HEK293 (cell line): ENCODE measurements at regions not wholly inside any gene's neighbourhood (a gene's known extent, or its start where the extent isn't known, plus 50 kb on each side); places are given as distances from the start of the nearest gene placed in this dataset.

Experiments used
- CTCF ChIA-PET: fragments of 350-600 bp; formaldehyde crosslinking; extraction: SDS; loops from one replicate; lab custom pipeline; 2021; ENCODE audit warnings: antibody characterized with exemption; lab: Yijun Ruan, JAX
- POLR2A ChIA-PET: fragments of 300-600 bp; formaldehyde crosslinking; extraction: SDS; loops from one replicate; lab custom pipeline; 2020; ENCODE audit warnings: antibody characterized with exemption, inconsistent platforms; lab: Yijun Ruan, JAX
- H3K27ac ChIP-seq: fragments of 200-500 bp; sonication (Bioruptor generic); 2 replicates; pipeline ENCODE4 v1.5.1; 2014; ENCODE audit warnings: low read depth, low read length, control low read depth, inconsistent platforms; ENCODE audit errors: extremely low read depth
- H3K36me3 ChIP-seq, 2 experiments: fragments of 200-500 bp in 1 of 2; sonication (Bioruptor generic) in 1 of 2; 1 replicate in 1 of 2; 2 replicates in 1 of 2; pipeline ENCODE4 v1.5.1; 2014 to 2017; ENCODE audit warnings: inconsistent platforms in 2 of 2, low read length in 2 of 2; ENCODE audit not compliant: control insufficient read depth in 2 of 2, insufficient read depth in 1 of 2
- H3K4me1 ChIP-seq: fragments of 200-500 bp; sonication (Bioruptor generic); 2 replicates; pipeline ENCODE4 v1.5.1; 2014; ENCODE audit warnings: mild to moderate bottlenecking, low read length, inconsistent platforms; ENCODE audit not compliant: control insufficient read depth, insufficient read depth
- H3K4me3 ChIP-seq: 2 replicates; pipeline ENCODE4 v1.5.1; 2011; ENCODE audit warnings: low read depth, mild to moderate bottlenecking, control low read depth, low read length, moderate library complexity
- H3K9me3 ChIP-seq: fragments of 200-500 bp; sonication (Bioruptor generic); 2 replicates; pipeline ENCODE4 v1.5.1; 2014; ENCODE audit warnings: low read depth, low read length, inconsistent platforms; ENCODE audit not compliant: control insufficient read depth, insufficient read depth
- SCRT2 ChIP-seq: fragments of 450-650 bp; formaldehyde crosslinking; IDR thresholded peaks from 2 replicates; pipeline ENCODE4 v1.5.1; 2016; ENCODE audit warnings: missing biosample characterization, missing genetic modification characterization
- YY1 ChIP-seq: fragments of 450-650 bp; formaldehyde crosslinking; IDR thresholded peaks from 2 replicates; pipeline ENCODE4 v1.5.1; 2018; ENCODE audit warnings: missing biosample characterization, missing genetic modification characterization
- ZNF184 ChIP-seq: fragments of 450-650 bp; IDR thresholded peaks from 2 replicates; pipeline ENCODE4 v1.5.1; 2018; ENCODE audit warnings: missing biosample characterization, mild to moderate bottlenecking, missing genetic modification characterization
- ZNF202 ChIP-seq: fragments of 450-650 bp; formaldehyde crosslinking; IDR thresholded peaks from 2 replicates; pipeline ENCODE4 v1.5.1; 2016; ENCODE audit warnings: missing biosample characterization, missing genetic modification characterization, borderline replicate concordance
- ZNF211 ChIP-seq: fragments of 450-650 bp; formaldehyde crosslinking; IDR thresholded peaks from 2 replicates; pipeline ENCODE4 v1.5.1; 2016; ENCODE audit warnings: low read depth, missing biosample characterization, missing genetic modification characterization
- ZNF335 ChIP-seq: fragments of 450-650 bp; formaldehyde crosslinking; conservative IDR thresholded peaks from 2 replicates; pipeline ENCODE4 v1.5.1; 2016; ENCODE audit warnings: missing biosample characterization, missing genetic modification characterization
- ZNF366 ChIP-seq: fragments of 450-650 bp; formaldehyde crosslinking; conservative IDR thresholded peaks from 2 replicates; pipeline ENCODE4 v1.5.1; 2016; ENCODE audit warnings: missing biosample characterization, missing genetic modification characterization
- ZNF623 ChIP-seq: fragments of 450-650 bp; formaldehyde crosslinking; IDR thresholded peaks from 2 replicates; pipeline ENCODE4 v1.5.1; 2016; ENCODE audit warnings: missing biosample characterization, missing genetic modification characterization
- ZNF654 ChIP-seq: fragments of 450-650 bp; formaldehyde crosslinking; IDR thresholded peaks from 2 replicates; pipeline ENCODE4 v1.5.1; 2016; ENCODE audit warnings: low read depth, missing biosample characterization, missing genetic modification characterization
- ZNF701 ChIP-seq: fragments of 450-650 bp; formaldehyde crosslinking; IDR thresholded peaks from 2 replicates; pipeline ENCODE4 v1.5.1; 2016; ENCODE audit warnings: missing biosample characterization, missing genetic modification characterization
- ZNF785 ChIP-seq: fragments of 450-650 bp; formaldehyde crosslinking; IDR thresholded peaks from 2 replicates; pipeline ENCODE4 v1.5.1; 2016; ENCODE audit warnings: missing biosample characterization, missing genetic modification characterization
- ZNF792 ChIP-seq: fragments of 450-650 bp; formaldehyde crosslinking; IDR thresholded peaks from 2 replicates; pipeline ENCODE4 v1.5.1; 2016; ENCODE audit warnings: missing biosample characterization, missing genetic modification characterization
- TF ChIP-seq, protein P1 (sequence below): fragments of 450-650 bp; formaldehyde crosslinking; IDR thresholded peaks from 2 replicates; pipeline ENCODE4 v1.5.1; 2017; ENCODE audit warnings: missing biosample characterization, missing genetic modification characterization
- TF ChIP-seq, protein P2 (sequence below): fragments of 450-650 bp; formaldehyde crosslinking; IDR thresholded peaks from 2 replicates; pipeline ENCODE4 v1.5.1; 2016; ENCODE audit warnings: missing biosample characterization, missing genetic modification characterization
- TF ChIP-seq, protein P3 (sequence below): fragments of 450-650 bp; formaldehyde crosslinking; IDR thresholded peaks from 2 replicates; pipeline ENCODE4 v1.5.1; 2016; ENCODE audit warnings: missing biosample characterization, missing genetic modification characterization, borderline replicate concordance
- TF ChIP-seq, protein P4 (sequence below): fragments of 450-650 bp; formaldehyde crosslinking; IDR thresholded peaks from 2 replicates; pipeline ENCODE4 v1.5.1; 2016; ENCODE audit warnings: missing biosample characterization, missing genetic modification characterization
- TF ChIP-seq, protein P5 (sequence below): fragments of 450-650 bp; formaldehyde crosslinking; IDR thresholded peaks from 2 replicates; pipeline ENCODE4 v1.5.1; 2016; ENCODE audit warnings: missing biosample characterization, missing genetic modification characterization, borderline replicate concordance

DNA sequence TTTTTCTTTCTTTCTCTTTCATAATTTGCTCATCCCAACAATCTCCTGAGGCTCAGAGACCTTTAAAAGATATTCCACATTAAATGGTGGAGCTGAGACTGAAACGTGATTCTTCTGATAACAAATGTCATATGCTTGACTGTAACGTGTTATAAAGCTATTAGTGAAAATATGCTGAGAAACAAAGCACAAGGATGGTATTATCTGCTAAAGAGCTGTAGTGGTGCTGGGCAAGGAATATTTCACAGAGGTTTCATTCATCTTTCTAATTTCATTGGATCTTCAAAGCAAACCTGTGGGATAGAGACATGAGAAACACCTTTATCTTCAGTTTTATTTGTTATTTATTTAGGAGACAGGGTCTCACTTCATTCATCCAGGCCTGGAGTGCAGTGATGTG lies 98.1 kb upstream of the WLS start (continued):
- no peak for TF ChIP-seq SCRT2

DNA sequence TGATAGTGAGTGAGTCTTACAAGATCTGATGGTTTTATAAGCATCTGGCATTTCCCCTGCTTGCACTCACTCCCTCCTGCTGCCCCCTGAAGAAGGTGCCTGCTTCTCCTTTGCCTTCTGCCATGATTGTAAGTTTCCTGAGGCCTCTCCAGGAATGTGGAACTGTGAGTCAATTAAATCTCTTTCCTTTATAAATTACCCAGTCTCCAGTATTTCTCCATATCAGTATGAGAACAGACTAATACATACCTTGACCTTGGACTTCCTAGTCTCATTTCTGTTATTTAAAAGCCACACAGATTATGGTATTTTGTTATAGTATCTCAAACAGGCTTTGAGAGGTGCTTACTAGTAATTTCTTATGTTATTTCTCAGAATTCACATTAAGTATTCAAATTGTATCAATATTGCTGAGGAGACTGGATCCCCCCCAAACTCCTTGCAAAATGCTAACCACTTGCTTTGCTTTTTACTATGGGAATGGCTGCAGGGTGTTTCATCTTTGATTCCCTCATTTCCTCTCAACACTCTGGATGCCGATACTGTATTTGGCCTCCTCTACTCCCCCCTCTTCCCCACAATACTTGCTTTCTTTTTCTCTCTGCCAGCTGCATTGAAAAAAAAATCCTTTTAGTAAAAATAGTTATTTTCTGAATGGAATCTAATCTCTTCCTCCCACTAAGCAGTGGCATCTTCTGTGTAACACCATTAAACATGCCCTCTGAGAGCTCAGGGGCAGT lies 96.9 kb upstream of the WLS start:
- ChIA-PET POLR2A (no interaction called here), CTCF (interaction anchor here (0.5 to 0.7 kb wide), 2 partner anchors 9 to 115 kb away, joined by 3 to 4 read pairs; no protein-coding TSS in a partner anchor)
- Histone ChIP-seq H3K9me3 (no peaks in the 10 kb centered on the region), H3K27ac (no peak overlapping the region), H3K4me3 (no peak overlapping the region), H3K4me1 (peaks cover 3% of the 10 kb centered on the region; the same call in 1 of the 2 replicates), H3K36me3 (no peaks in the 10 kb centered on the region)
- TF ChIP-seq ZNF335 (tag by site-specific recombination) (no peak), ZNF202 (no peak), ZNF792 (no peak), ZNF211 (tag by site-specific recombination) (no peak), YY1 (tag by site-specific recombination) (no peak), ZNF654 (tag by site-specific recombination) (no peak), ZNF184 (tag by site-specific recombination) (no peak), ZNF366 (tag by site-specific recombination) (no peak), ZNF701 (tag by site-specific recombination) (no peak), ZNF785 (no peak), ZNF623 (tag by site-specific recombination) (no peak)
- TF ChIP-seq, protein P1, sequence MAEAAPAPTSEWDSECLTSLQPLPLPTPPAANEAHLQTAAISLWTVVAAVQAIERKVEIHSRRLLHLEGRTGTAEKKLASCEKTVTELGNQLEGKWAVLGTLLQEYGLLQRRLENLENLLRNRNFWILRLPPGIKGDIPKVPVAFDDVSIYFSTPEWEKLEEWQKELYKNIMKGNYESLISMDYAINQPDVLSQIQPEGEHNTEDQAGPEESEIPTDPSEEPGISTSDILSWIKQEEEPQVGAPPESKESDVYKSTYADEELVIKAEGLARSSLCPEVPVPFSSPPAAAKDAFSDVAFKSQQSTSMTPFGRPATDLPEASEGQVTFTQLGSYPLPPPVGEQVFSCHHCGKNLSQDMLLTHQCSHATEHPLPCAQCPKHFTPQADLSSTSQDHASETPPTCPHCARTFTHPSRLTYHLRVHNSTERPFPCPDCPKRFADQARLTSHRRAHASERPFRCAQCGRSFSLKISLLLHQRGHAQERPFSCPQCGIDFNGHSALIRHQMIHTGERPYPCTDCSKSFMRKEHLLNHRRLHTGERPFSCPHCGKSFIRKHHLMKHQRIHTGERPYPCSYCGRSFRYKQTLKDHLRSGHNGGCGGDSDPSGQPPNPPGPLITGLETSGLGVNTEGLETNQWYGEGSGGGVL (tag by site-specific recombination): no peak
- TF ChIP-seq, protein P2, sequence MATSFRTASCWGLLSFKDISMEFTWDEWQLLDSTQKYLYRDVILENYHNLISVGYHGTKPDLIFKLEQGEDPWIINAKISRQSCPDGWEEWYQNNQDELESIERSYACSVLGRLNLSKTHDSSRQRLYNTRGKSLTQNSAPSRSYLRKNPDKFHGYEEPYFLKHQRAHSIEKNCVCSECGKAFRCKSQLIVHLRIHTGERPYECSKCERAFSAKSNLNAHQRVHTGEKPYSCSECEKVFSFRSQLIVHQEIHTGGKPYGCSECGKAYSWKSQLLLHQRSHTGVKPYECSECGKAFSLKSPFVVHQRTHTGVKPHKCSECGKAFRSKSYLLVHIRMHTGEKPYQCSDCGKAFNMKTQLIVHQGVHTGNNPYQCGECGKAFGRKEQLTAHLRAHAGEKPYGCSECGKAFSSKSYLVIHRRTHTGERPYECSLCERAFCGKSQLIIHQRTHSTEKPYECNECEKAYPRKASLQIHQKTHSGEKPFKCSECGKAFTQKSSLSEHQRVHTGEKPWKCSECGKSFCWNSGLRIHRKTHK (tag by site-specific recombination): no peak
- TF ChIP-seq, protein P3, sequence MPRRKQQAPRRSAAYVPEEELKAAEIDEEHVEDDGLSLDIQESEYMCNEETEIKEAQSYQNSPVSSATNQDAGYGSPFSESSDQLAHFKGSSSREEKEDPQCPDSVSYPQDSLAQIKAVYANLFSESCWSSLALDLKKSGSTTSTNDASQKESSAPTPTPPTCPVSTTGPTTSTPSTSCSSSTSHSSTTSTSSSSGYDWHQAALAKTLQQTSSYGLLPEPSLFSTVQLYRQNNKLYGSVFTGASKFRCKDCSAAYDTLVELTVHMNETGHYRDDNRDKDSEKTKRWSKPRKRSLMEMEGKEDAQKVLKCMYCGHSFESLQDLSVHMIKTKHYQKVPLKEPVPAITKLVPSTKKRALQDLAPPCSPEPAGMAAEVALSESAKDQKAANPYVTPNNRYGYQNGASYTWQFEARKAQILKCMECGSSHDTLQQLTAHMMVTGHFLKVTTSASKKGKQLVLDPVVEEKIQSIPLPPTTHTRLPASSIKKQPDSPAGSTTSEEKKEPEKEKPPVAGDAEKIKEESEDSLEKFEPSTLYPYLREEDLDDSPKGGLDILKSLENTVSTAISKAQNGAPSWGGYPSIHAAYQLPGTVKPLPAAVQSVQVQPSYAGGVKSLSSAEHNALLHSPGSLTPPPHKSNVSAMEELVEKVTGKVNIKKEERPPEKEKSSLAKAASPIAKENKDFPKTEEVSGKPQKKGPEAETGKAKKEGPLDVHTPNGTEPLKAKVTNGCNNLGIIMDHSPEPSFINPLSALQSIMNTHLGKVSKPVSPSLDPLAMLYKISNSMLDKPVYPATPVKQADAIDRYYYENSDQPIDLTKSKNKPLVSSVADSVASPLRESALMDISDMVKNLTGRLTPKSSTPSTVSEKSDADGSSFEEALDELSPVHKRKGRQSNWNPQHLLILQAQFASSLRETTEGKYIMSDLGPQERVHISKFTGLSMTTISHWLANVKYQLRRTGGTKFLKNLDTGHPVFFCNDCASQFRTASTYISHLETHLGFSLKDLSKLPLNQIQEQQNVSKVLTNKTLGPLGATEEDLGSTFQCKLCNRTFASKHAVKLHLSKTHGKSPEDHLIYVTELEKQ: no peak
- TF ChIP-seq, protein P4, sequence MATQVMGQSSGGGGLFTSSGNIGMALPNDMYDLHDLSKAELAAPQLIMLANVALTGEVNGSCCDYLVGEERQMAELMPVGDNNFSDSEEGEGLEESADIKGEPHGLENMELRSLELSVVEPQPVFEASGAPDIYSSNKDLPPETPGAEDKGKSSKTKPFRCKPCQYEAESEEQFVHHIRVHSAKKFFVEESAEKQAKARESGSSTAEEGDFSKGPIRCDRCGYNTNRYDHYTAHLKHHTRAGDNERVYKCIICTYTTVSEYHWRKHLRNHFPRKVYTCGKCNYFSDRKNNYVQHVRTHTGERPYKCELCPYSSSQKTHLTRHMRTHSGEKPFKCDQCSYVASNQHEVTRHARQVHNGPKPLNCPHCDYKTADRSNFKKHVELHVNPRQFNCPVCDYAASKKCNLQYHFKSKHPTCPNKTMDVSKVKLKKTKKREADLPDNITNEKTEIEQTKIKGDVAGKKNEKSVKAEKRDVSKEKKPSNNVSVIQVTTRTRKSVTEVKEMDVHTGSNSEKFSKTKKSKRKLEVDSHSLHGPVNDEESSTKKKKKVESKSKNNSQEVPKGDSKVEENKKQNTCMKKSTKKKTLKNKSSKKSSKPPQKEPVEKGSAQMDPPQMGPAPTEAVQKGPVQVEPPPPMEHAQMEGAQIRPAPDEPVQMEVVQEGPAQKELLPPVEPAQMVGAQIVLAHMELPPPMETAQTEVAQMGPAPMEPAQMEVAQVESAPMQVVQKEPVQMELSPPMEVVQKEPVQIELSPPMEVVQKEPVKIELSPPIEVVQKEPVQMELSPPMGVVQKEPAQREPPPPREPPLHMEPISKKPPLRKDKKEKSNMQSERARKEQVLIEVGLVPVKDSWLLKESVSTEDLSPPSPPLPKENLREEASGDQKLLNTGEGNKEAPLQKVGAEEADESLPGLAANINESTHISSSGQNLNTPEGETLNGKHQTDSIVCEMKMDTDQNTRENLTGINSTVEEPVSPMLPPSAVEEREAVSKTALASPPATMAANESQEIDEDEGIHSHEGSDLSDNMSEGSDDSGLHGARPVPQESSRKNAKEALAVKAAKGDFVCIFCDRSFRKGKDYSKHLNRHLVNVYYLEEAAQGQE (tag by site-specific recombination): no peak
- TF ChIP-seq, protein P5, sequence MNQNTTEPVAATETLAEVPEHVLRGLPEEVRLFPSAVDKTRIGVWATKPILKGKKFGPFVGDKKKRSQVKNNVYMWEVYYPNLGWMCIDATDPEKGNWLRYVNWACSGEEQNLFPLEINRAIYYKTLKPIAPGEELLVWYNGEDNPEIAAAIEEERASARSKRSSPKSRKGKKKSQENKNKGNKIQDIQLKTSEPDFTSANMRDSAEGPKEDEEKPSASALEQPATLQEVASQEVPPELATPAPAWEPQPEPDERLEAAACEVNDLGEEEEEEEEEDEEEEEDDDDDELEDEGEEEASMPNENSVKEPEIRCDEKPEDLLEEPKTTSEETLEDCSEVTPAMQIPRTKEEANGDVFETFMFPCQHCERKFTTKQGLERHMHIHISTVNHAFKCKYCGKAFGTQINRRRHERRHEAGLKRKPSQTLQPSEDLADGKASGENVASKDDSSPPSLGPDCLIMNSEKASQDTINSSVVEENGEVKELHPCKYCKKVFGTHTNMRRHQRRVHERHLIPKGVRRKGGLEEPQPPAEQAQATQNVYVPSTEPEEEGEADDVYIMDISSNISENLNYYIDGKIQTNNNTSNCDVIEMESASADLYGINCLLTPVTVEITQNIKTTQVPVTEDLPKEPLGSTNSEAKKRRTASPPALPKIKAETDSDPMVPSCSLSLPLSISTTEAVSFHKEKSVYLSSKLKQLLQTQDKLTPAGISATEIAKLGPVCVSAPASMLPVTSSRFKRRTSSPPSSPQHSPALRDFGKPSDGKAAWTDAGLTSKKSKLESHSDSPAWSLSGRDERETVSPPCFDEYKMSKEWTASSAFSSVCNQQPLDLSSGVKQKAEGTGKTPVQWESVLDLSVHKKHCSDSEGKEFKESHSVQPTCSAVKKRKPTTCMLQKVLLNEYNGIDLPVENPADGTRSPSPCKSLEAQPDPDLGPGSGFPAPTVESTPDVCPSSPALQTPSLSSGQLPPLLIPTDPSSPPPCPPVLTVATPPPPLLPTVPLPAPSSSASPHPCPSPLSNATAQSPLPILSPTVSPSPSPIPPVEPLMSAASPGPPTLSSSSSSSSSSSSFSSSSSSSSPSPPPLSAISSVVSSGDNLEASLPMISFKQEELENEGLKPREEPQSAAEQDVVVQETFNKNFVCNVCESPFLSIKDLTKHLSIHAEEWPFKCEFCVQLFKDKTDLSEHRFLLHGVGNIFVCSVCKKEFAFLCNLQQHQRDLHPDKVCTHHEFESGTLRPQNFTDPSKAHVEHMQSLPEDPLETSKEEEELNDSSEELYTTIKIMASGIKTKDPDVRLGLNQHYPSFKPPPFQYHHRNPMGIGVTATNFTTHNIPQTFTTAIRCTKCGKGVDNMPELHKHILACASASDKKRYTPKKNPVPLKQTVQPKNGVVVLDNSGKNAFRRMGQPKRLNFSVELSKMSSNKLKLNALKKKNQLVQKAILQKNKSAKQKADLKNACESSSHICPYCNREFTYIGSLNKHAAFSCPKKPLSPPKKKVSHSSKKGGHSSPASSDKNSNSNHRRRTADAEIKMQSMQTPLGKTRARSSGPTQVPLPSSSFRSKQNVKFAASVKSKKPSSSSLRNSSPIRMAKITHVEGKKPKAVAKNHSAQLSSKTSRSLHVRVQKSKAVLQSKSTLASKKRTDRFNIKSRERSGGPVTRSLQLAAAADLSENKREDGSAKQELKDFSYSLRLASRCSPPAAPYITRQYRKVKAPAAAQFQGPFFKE (tag by site-specific recombination): no peak
